HCT116 (cell line): ENCODE measurements at regions not wholly inside any gene's neighbourhood (a gene's known extent, or its start where the extent isn't known, plus 50 kb on each side); places are given as distances from the start of the nearest gene placed in this dataset.

Source experiments
- ATAC-seq: fragments of 200-7000 bp; cut with Tn5 transposase; 2 replicates; pipeline ENCODE4 v1.9.1; 2020; ENCODE audit warnings: mild to moderate bottlenecking, moderate library complexity
- BruUV-seq: library from RNA; stranded (reverse); fragments of 400-500 nt; replicated peaks from 2 replicates; lab custom pipeline; 2021; lab: Mats Ljungman, UMichigan
- CTCF ChIA-PET: fragments of 300-600 bp; sonication (Branson Sonifier 250); formaldehyde crosslinking; loops from one replicate; lab custom pipeline; 2021; ENCODE audit warnings: antibody characterized with exemption; lab: Charles Lee
- POLR2A ChIA-PET: fragments of 300-600, 350-600 bp; sonication (Branson Sonifier 250); formaldehyde crosslinking; loops from one replicate; lab custom pipeline; 2021; ENCODE audit warnings: antibody characterized with exemption; lab: Charles Lee
- RAD21 ChIA-PET, 2 experiments: fragments of 300-600 bp; sonication (Branson Sonifier 250); formaldehyde crosslinking; loops; one replicate each; lab custom pipeline; 2023; ENCODE audit warnings: low total read pairs in 2 of 2; ENCODE audit not compliant: uncharacterized antibody in 2 of 2, unreplicated experiment in 2 of 2, low non-redundant PET in 1 of 2; lab: Charles Lee
- DNase-seq: peaks from one replicate; pipeline ENCODE4 v3.0.0-alpha.2; 2010; ENCODE audit warnings: low read depth, low spot score
- H2AFZ ChIP-seq: fragments of 200-600 bp; shearing (Covaris generic), sonication (generic); 2 replicates; pipeline ENCODE4 v1.6.1; 2017; ENCODE audit warnings: low read depth, mixed run types, mixed read lengths, antibody characterized with exemption, low read length; ENCODE audit not compliant: poor library complexity, severe bottlenecking
- H3K27ac ChIP-seq: 2 replicates; pipeline ENCODE4 v1.5.1; 2012; ENCODE audit warnings: low read depth, low read length
- H3K27me3 ChIP-seq: fragments of 200-600 bp; sonication (generic); 2 replicates; pipeline ENCODE4 v1.6.1; 2016; ENCODE audit warnings: mixed run types, low read length, mixed read lengths; ENCODE audit not compliant: insufficient read depth
- H3K36me3 ChIP-seq, 2 experiments: fragments of 200-500 bp in 1 of 2; fragments of 200-600 bp in 1 of 2; sonication (Bioruptor generic) in 1 of 2; sonication (generic) in 1 of 2; 2 replicates each; pipeline versions ENCODE4 v1.5.1 to v1.6.1; 2014 to 2016; ENCODE audit warnings: low read length in 2 of 2, inconsistent platforms in 1 of 2, mixed read lengths in 1 of 2, mixed run types in 1 of 2; ENCODE audit not compliant: insufficient read depth in 2 of 2, control insufficient read depth in 1 of 2
- H3K4me1 ChIP-seq, 2 experiments: fragments of 200-600 bp in 1 of 2; sonication (generic) in 1 of 2; 2 replicates each; pipeline versions ENCODE4 v1.5.1 to v1.6.1; 2012 to 2017; ENCODE audit warnings: low read length in 2 of 2, inconsistent platforms in 1 of 2, mild to moderate bottlenecking in 1 of 2, mixed read lengths in 1 of 2, mixed run types in 1 of 2, moderate library complexity in 1 of 2; ENCODE audit not compliant: insufficient read depth in 2 of 2, control insufficient read depth in 1 of 2
- H3K4me2 ChIP-seq: fragments of 200-600 bp; sonication (generic); 2 replicates; pipeline ENCODE4 v1.6.1; 2017; ENCODE audit warnings: mixed run types, low read length, mixed read lengths
- H3K4me3 ChIP-seq, 2 experiments: fragments of 200-600 bp in 1 of 2; sonication (generic) in 1 of 2; replicated peaks in 1 of 2; 2 replicates each; pipeline ENCODE4 v1.5.1; 2011 to 2016; ENCODE audit warnings: low read length in 2 of 2, control low read depth in 1 of 2, low read depth in 1 of 2, mild to moderate bottlenecking in 1 of 2, mixed read lengths in 1 of 2, mixed run types in 1 of 2
- H3K79me2 ChIP-seq: fragments of 200-600 bp; sonication (generic); 2 replicates; pipeline ENCODE4 v1.6.1; 2017; ENCODE audit warnings: mild to moderate bottlenecking, mixed run types, low read length, moderate library complexity, mixed read lengths; ENCODE audit not compliant: insufficient read depth
- H3K9ac ChIP-seq: fragments of 200-600 bp; sonication (generic); 2 replicates; pipeline ENCODE4 v1.6.1; 2016; ENCODE audit warnings: low read length, mixed read lengths
- H3K9me2 ChIP-seq: fragments of 200-600 bp; sonication (generic), shearing (Covaris generic); 2 replicates; pipeline ENCODE4 v1.6.1; 2017; ENCODE audit warnings: mixed run types, mild to moderate bottlenecking, moderate library complexity; ENCODE audit not compliant: insufficient read depth
- H3K9me3 ChIP-seq, 2 experiments: fragments of 200-500 bp in 1 of 2; fragments of 200-600 bp in 1 of 2; sonication (Bioruptor generic) in 1 of 2; sonication (generic) in 1 of 2; 2 replicates each; pipeline ENCODE4 v1.6.1; 2014 to 2017; ENCODE audit warnings: low read length in 2 of 2, mixed read lengths in 2 of 2, inconsistent platforms in 1 of 2, low read depth in 1 of 2, mild to moderate bottlenecking in 1 of 2, mixed run types in 1 of 2, moderate library complexity in 1 of 2; ENCODE audit not compliant: control insufficient read depth in 1 of 2, insufficient read depth in 1 of 2
- H4K20me1 ChIP-seq: fragments of 200-600 bp; sonication (generic), shearing (Covaris generic); 2 replicates; pipeline ENCODE4 v1.6.1; 2017; ENCODE audit warnings: mixed run types, mild to moderate bottlenecking, moderate library complexity; ENCODE audit not compliant: insufficient read depth
- CBX3 ChIP-seq: IDR thresholded peaks from 2 replicates; pipeline ENCODE4 v1.6.1; 2012; ENCODE audit warnings: low read depth
- EGR1 ChIP-seq: IDR thresholded peaks from 2 replicates; pipeline ENCODE4 v1.6.1; 2012; ENCODE audit warnings: low read depth
- EZH2phosphoT487 ChIP-seq: fragments of 200-600 bp; IDR thresholded peaks from 2 replicates; pipeline ENCODE4 v1.6.1; 2018; ENCODE audit warnings: antibody characterized with exemption, borderline replicate concordance
- JUND ChIP-seq: IDR thresholded peaks from 2 replicates; pipeline ENCODE4 v1.6.1; 2012
- POLR2A ChIP-seq: IDR thresholded peaks from 2 replicates; pipeline ENCODE4 v1.7.0; 2011; ENCODE audit warnings: borderline replicate concordance; ENCODE audit not compliant: insufficient read depth, insufficient read length; ENCODE audit errors: extremely low read depth
- POLR2AphosphoS5 ChIP-seq: IDR thresholded peaks from 2 replicates; pipeline ENCODE4 v1.6.1; 2011; ENCODE audit warnings: mild to moderate bottlenecking, low read depth, low read length, moderate library complexity
- RAD21 ChIP-seq: IDR thresholded peaks from 2 replicates; pipeline ENCODE4 v1.6.1; 2012; ENCODE audit warnings: low read depth, mild to moderate bottlenecking
- SIN3A ChIP-seq: IDR thresholded peaks from 2 replicates; pipeline ENCODE4 v1.6.1; 2012; ENCODE audit warnings: low read depth
- SP1 ChIP-seq: IDR thresholded peaks from 2 replicates; pipeline ENCODE4 v1.6.1; 2012; ENCODE audit warnings: low read depth
- SRF ChIP-seq: IDR thresholded peaks from 2 replicates; pipeline ENCODE4 v1.6.1; 2012; ENCODE audit warnings: low read depth
- TCF7L2 ChIP-seq: IDR thresholded peaks from 2 replicates; pipeline ENCODE4 v1.7.0; 2011; ENCODE audit warnings: borderline replicate concordance, inconsistent platforms; ENCODE audit not compliant: insufficient read depth, insufficient read length; ENCODE audit errors: extremely low read depth
- ZFX ChIP-seq: fragments of 450-650 bp; IDR thresholded peaks from 2 replicates; pipeline ENCODE4 v1.6.1; 2017
- intact Hi-C: fragments of 100-400 bp; cut with micrococcal nuclease; formaldehyde crosslinking; loops from 2 replicates; pipeline ENCODE4 v1.10.0; 2022
- TF ChIP-seq, protein P1 (sequence below), 3 experiments: fragments of 200-600 bp in 1 of 3; sonication (generic) in 1 of 3; IDR thresholded peaks in 2 of 3; conservative IDR thresholded peaks in 1 of 3; 2 replicates each; pipeline ENCODE4 v1.5.1; 2012 to 2017; ENCODE audit warnings: low read depth in 2 of 3, low read length in 2 of 3, antibody characterized with exemption in 1 of 3, borderline replicate concordance in 1 of 3, control low read depth in 1 of 3, mild to moderate bottlenecking in 1 of 3, mixed read lengths in 1 of 3, mixed run types in 1 of 3, moderate library complexity in 1 of 3; ENCODE audit not compliant: insufficient read depth in 1 of 3
- TF ChIP-seq, protein P2 (sequence below): IDR thresholded peaks from 2 replicates; pipeline ENCODE4 v1.6.1; 2012

DNA sequence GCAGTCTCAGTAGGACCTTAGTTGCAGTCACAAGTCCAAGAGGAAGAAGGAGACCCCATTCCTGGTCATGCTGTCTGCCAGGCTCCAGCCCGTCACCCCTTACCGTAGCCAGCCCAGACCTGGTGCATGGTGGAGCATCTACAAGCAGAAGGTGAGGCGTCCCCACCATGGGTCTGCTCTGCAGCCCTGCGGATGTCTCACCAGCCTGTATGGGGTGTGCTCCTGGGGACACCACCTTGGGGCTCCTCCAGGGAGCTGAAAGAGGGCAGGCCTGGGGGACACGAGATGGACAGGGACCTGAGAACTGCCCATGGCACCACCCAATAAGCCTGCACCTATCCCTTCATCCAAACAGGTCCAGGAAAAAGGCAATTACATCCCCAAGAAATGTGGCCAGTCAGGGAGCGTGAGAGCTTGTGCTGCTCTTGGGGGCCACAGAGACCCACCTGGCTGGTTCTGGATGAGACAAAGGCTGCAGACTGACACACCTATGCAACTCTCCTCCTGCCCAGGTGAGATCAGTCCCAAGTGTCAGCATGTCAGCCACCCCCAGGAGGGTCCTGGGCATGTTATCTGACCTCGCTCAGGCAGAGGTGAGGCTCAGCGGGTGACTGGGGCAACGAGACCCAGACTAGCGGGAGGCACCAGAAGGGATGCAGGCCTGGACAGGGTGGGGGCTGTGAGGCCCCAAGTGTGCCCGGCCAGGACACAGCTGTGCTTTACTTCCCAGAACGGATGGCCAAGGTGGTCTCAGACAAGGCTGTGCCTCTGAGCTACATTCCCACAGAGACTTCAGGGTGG lies 84.5 kb upstream of the RET start:
- H2AFZ ChIP-seq: no peak overlapping the region
- H3K9ac ChIP-seq: no peak overlapping the region
- no peak for ATAC-seq
- H3K9me2 ChIP-seq: no peaks in the 10 kb centered on the region
- no peak for DNase-seq
- H3K36me3 ChIP-seq: no peaks in the 10 kb centered on the region
- H3K4me1 ChIP-seq: no peaks in the 10 kb centered on the region
- ChIA-PET POLR2A (no interaction called here), RAD21 (no interaction called here), CTCF (no interaction called here)
- H3K79me2 ChIP-seq: no peaks in the 10 kb centered on the region
- no peak overlapping the region for H3K27ac ChIP-seq
- H4K20me1 ChIP-seq: no peaks in the 10 kb centered on the region
- intact Hi-C loops: no loop called here
- no peak for TF ChIP-seq CBX3
- TF ChIP-seq SRF: no peak
- no peak for TF ChIP-seq RAD21
- TF ChIP-seq POLR2AphosphoS5: no peak
- no peak for TF ChIP-seq SP1
- no peak for TF ChIP-seq JUND
- no peak for TF ChIP-seq TCF7L2
- TF ChIP-seq, protein P1, sequence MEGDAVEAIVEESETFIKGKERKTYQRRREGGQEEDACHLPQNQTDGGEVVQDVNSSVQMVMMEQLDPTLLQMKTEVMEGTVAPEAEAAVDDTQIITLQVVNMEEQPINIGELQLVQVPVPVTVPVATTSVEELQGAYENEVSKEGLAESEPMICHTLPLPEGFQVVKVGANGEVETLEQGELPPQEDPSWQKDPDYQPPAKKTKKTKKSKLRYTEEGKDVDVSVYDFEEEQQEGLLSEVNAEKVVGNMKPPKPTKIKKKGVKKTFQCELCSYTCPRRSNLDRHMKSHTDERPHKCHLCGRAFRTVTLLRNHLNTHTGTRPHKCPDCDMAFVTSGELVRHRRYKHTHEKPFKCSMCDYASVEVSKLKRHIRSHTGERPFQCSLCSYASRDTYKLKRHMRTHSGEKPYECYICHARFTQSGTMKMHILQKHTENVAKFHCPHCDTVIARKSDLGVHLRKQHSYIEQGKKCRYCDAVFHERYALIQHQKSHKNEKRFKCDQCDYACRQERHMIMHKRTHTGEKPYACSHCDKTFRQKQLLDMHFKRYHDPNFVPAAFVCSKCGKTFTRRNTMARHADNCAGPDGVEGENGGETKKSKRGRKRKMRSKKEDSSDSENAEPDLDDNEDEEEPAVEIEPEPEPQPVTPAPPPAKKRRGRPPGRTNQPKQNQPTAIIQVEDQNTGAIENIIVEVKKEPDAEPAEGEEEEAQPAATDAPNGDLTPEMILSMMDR (IDR thresholded peaks at IDR 0.05 in 2 of 3, conservative IDR thresholded peaks at IDR 0.05 in 1 of 3; ENCODE audit: borderline replicate concordance in 1 of 3, insufficient read depth in 1 of 3, low read depth in 2 of 3, low read length in 2 of 3): no peak
- no peak for TF ChIP-seq SIN3A
- no peak for TF ChIP-seq EGR1
- no peak for TF ChIP-seq POLR2A
- no peak for TF ChIP-seq EZH2phosphoT487
- TF ChIP-seq ZFX: no peak
- TF ChIP-seq, protein P2, sequence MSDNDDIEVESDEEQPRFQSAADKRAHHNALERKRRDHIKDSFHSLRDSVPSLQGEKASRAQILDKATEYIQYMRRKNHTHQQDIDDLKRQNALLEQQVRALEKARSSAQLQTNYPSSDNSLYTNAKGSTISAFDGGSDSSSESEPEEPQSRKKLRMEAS: no peak
- no peaks in the 10 kb centered on the region for H3K9me3 ChIP-seq
- H3K4me2 ChIP-seq: no peak overlapping the region
- no peak overlapping the region for H3K4me3 ChIP-seq
- no TSS peak for BruUV-seq
- H3K27me3 ChIP-seq: no peaks in the 10 kb centered on the region
